NB4 (cell line): ENCODE measurements at regions not wholly inside any gene's neighbourhood (a gene's known extent, or its start where the extent isn't known, plus 50 kb on each side); places are given as distances from the start of the nearest gene placed in this dataset.

Source experiments
- DNase-seq: peaks from one replicate; pipeline ENCODE4 v3.0.0; 2010; ENCODE audit warnings: low read depth
- H3K4me3 ChIP-seq: one replicate; pipeline ENCODE4 v1.5.1; 2011; ENCODE audit warnings: mild to moderate bottlenecking, low read depth, low read length, moderate library complexity
- MYC ChIP-seq: IDR thresholded peaks from 2 replicates; pipeline ENCODE4 v1.6.1; 2011; ENCODE audit warnings: low read depth, low read length
- POLR2A ChIP-seq: IDR thresholded peaks from 2 replicates; pipeline ENCODE4 v1.6.1; 2011; ENCODE audit warnings: mild to moderate bottlenecking; ENCODE audit not compliant: insufficient read length; ENCODE audit errors: extremely low read depth
- TF ChIP-seq, protein P1 (sequence below): IDR thresholded peaks from 2 replicates; pipeline ENCODE4 v1.6.1; 2011; ENCODE audit warnings: low read depth, low read length
- TF ChIP-seq, protein P2 (sequence below): IDR thresholded peaks from one replicate; pipeline ENCODE4 v1.5.1; 2012; ENCODE audit warnings: low read depth, low read length

DNA sequence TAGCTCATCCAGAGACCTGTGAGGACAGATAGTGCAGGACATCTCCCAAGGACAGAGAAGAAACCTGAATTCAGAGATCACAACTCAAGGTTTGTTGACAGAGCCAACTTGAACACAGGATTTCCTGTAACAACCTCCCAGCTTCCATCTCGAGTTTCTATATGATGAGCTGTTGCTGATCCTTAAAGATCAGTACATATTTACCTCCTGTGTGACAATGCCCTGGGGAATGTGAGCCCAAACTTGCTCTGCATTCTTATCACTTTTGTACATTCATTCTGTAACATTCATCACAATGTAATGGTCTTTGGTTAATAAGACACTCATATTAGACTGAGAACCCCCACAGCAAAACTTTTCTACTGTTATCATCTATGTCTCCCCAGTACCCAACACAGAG, 468.6 kb downstream of the XPNPEP1 start:
- TF ChIP-seq POLR2A = no peak
- TF ChIP-seq MYC = no peak
- TF ChIP-seq, protein P1, sequence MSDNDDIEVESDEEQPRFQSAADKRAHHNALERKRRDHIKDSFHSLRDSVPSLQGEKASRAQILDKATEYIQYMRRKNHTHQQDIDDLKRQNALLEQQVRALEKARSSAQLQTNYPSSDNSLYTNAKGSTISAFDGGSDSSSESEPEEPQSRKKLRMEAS = no peak
- TF ChIP-seq, protein P2, sequence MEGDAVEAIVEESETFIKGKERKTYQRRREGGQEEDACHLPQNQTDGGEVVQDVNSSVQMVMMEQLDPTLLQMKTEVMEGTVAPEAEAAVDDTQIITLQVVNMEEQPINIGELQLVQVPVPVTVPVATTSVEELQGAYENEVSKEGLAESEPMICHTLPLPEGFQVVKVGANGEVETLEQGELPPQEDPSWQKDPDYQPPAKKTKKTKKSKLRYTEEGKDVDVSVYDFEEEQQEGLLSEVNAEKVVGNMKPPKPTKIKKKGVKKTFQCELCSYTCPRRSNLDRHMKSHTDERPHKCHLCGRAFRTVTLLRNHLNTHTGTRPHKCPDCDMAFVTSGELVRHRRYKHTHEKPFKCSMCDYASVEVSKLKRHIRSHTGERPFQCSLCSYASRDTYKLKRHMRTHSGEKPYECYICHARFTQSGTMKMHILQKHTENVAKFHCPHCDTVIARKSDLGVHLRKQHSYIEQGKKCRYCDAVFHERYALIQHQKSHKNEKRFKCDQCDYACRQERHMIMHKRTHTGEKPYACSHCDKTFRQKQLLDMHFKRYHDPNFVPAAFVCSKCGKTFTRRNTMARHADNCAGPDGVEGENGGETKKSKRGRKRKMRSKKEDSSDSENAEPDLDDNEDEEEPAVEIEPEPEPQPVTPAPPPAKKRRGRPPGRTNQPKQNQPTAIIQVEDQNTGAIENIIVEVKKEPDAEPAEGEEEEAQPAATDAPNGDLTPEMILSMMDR = no peak
- no peak overlapping the region for H3K4me3 ChIP-seq

DNA sequence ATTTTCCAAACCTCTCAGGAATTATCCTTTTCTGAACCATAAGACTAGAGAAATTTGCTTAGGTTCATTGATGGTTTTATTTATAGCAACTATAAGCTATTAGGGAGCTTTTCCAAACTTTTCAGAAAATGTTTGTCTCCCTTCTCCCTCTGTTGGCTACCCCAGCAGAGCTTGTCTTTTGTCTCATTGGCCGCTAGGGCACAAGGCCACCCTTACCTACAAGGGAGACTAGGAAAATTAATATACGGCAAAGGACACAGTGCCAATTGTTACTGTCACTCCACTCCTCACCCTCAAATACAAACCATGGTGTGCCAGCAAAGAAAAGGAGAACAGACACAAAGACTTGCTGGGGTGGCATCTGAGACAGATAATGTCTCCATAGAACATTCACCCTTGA, 471.4 kb downstream of the XPNPEP1 start:
- no peak overlapping the region for H3K4me3 ChIP-seq
- DNase-seq = no peak
- TF ChIP-seq, protein P1 = no peak
- TF ChIP-seq POLR2A = no peak
- TF ChIP-seq, protein P2 = no peak

More for the DNA sequence above, 468.6 kb downstream of the XPNPEP1 start:
- DNase-seq = no peak

DNA sequence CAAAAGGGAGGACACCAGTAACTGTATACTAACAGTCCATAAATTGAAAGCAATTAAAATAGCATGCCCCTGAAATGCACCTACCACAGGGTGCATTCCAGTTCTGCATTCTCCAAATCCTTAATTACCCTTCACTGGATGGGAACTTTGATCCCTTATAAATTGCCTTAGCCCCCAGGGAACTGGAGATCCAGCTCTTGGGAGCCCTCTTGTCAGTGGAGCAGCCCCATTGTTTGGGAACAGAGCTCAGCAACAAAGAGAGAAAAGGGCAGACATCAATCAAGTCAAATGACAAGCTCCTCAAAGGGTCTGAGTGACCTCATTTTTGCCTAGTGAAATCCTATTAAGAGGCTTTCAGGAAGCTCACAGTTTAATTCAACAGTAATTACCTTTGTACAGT, 472.6 kb downstream of the XPNPEP1 start:
- no peak for DNase-seq
- H3K4me3 ChIP-seq = no peak overlapping the region
- TF ChIP-seq, protein P2 = no peak
- TF ChIP-seq, protein P1 = no peak
- no peak for TF ChIP-seq MYC
- no peak for TF ChIP-seq POLR2A

DNA sequence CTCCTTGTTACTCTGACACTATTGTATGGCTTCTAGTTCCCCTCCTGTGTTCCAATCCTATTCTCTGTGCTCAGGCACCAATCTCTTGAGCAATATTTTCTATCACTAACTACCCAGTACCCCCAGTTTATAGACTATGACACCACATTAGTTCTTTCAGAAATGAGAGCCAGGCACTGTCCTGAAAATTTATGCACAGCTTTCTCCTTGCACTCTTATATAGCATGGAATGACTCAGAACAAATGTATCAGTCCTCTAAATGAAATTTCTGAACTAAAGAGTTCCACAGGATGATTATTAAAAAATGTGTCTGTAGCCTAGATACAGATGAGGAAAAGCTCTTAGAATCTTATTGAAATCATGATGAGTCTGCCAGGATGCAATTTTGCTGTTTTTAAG, 489.9 kb downstream of the XPNPEP1 start:
- H3K4me3 ChIP-seq = no peak overlapping the region
- no peak for DNase-seq
- TF ChIP-seq POLR2A = no peak
- TF ChIP-seq, protein P2 = no peak
- TF ChIP-seq, protein P1 = no peak
- TF ChIP-seq MYC = no peak

DNA sequence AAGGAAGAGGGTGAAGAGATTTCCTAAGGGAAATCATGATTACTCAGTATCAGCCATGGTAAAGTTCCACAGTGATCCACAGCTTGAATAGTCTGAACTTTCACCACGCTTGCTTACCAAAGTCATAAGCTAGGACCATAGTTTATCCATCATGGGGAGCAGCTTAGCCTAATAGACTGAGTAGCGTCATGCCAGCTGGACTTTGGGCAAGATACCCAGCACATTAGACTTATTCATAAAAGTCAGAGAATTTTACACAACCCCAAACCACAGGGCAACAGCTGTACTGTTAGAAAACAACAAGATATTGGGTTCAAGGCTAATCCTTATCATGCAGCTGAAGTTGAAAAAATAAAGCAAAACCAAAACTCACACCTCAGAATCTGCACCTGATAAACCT, 491.0 kb downstream of the XPNPEP1 start:
- TF ChIP-seq, protein P2 = no peak
- TF ChIP-seq, protein P1 = no peak
- TF ChIP-seq MYC = no peak
- TF ChIP-seq POLR2A = no peak
- no peak for DNase-seq
- H3K4me3 ChIP-seq = no peak overlapping the region

DNA sequence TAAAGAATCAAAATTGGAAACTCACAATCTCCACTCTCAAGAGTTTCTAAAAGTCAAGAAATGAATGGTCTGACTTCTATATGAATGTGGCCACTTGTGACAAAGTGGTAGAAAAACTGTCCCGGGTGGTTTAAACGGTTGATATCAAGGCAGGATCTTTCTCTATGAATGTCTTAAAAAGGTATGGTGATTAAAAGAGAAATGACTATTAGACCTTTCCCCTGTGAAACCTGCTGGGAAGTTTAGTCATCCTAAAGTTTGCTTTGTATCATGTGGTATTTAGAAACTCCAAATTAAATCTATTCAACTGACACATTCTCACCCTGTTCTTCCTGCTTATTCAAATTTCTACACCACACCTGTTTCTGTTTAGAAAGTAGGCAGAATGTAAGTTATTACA, 492.5 kb downstream of the XPNPEP1 start:
- TF ChIP-seq, protein P1 = no peak
- TF ChIP-seq, protein P2 = no peak
- TF ChIP-seq MYC (no peak), POLR2A (no peak)
- no peak overlapping the region for H3K4me3 ChIP-seq
- no peak for DNase-seq
